Bronchial epithelial cell (primary cell): ENCODE measurements at regions not wholly inside any gene's neighbourhood (a gene's known extent, or its start where the extent isn't known, plus 50 kb on each side); places are given as distances from the start of the nearest gene placed in this dataset.

Experiments used
- DNase-seq: peaks from one replicate; pipeline ENCODE4 v3.0.0-alpha.2; 2010; ENCODE audit warnings: low read depth
- FAIRE-seq: peaks from 2 replicates; lab custom pipeline; 2011; peaks lifted over from hg19 to GRCh38; lab: Jason Lieb, UNC
- H3K27me3 ChIP-seq: 2 replicates; pipeline ENCODE4 v1.5.1; 2011; ENCODE audit warnings: low read length; ENCODE audit not compliant: control insufficient read depth, insufficient read depth
- H3K36me3 ChIP-seq: 2 replicates; pipeline ENCODE4 v1.5.1; 2011; ENCODE audit warnings: low read length; ENCODE audit not compliant: control insufficient read depth, insufficient read depth
- H3K4me3 ChIP-seq: 2 replicates; pipeline ENCODE4 v1.5.1; 2011; ENCODE audit warnings: mild to moderate bottlenecking, low read depth, low read length, control low read depth
- TF ChIP-seq, protein P1 (sequence below): IDR thresholded peaks from 2 replicates; pipeline ENCODE4 v1.5.1; 2011; ENCODE audit warnings: mild to moderate bottlenecking, moderate library complexity, low read length, control low read depth, inconsistent platforms; ENCODE audit not compliant: insufficient read depth, severe bottlenecking

- TF ChIP-seq, protein P1, sequence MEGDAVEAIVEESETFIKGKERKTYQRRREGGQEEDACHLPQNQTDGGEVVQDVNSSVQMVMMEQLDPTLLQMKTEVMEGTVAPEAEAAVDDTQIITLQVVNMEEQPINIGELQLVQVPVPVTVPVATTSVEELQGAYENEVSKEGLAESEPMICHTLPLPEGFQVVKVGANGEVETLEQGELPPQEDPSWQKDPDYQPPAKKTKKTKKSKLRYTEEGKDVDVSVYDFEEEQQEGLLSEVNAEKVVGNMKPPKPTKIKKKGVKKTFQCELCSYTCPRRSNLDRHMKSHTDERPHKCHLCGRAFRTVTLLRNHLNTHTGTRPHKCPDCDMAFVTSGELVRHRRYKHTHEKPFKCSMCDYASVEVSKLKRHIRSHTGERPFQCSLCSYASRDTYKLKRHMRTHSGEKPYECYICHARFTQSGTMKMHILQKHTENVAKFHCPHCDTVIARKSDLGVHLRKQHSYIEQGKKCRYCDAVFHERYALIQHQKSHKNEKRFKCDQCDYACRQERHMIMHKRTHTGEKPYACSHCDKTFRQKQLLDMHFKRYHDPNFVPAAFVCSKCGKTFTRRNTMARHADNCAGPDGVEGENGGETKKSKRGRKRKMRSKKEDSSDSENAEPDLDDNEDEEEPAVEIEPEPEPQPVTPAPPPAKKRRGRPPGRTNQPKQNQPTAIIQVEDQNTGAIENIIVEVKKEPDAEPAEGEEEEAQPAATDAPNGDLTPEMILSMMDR = no peak
- FAIRE-seq (no peak), DNase-seq (no peak)
- H3K36me3 ChIP-seq = no peaks in the 10 kb centered on the region
- no peak overlapping the region for H3K4me3 ChIP-seq
- no peaks in the 10 kb centered on the region for H3K27me3 ChIP-seq
Observed at GRCh38 chr4:156100651-156101050, 147.0 kb upstream of the CTSO start.

DNA sequence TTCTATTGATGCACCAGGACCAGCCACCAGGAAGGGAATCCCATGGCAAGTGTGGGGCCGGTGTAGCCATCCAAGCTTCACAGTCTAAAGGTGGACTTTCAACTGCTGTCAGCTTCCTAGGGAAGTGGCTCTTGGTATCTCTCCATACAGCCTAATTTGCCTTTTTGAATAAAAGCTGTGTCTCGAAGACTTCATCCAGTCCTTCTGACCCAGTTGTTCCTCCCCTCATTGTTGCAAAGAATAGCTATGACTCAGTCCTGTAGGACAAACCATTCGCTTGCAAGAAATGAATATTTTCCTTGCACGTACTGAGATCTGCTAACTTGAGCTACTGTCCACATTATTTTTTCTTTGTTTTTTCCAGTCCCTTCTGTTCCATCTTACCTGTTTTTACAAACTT, 145.1 kb upstream of the CTSO start:
- Histone ChIP-seq H3K4me3 (no peak overlapping the region), H3K36me3 (no peaks in the 10 kb centered on the region), H3K27me3 (no peaks in the 10 kb centered on the region)
- TF ChIP-seq, protein P1 = no peak
- FAIRE-seq = no peak
- DNase-seq = no peak

GRCh38 chr4:156085100-156085499, 131.4 kb upstream of the CTSO start:
- FAIRE-seq = no peak
- DNase-seq = no peak
- Histone ChIP-seq H3K36me3 (no peaks in the 10 kb centered on the region), H3K27me3 (no peaks in the 10 kb centered on the region), H3K4me3 (no peak overlapping the region)
- TF ChIP-seq, protein P1 = no peak

DNA sequence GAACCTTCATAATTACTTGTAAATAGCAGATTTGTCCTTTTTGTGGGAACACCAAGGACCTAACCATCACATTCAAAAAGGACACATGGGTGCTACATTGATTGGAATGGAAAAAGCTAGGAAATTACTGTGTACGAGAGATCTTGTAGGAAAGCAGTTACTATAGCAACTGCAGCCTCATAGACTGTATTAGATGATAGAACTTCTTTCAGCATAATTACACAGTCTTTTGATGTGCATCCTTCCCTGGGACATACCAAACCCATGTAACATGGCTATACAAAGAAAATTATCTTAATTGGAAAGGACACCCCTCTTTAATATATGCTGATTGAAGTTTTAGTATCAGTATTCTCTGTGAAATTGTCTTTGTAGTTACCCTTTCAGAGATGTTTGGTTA, 130.7 kb upstream of the CTSO start:
- FAIRE-seq = no peak
- Histone ChIP-seq H3K27me3 (no peaks in the 10 kb centered on the region), H3K4me3 (no peak overlapping the region)

GRCh38 chr4:156073976-156074375, 120.3 kb upstream of the CTSO start:
- TF ChIP-seq, protein P1 = no peak
- Histone ChIP-seq H3K27me3 (no peaks in the 10 kb centered on the region), H3K36me3 (no peaks in the 10 kb centered on the region), H3K4me3 (no peak overlapping the region)
- DNase-seq (no peak), FAIRE-seq (no peak)

More for the DNA sequence above, 130.7 kb upstream of the CTSO start:
- no peak for DNase-seq
- TF ChIP-seq, protein P1 = no peak
- no peaks in the 10 kb centered on the region for H3K36me3 ChIP-seq

DNA sequence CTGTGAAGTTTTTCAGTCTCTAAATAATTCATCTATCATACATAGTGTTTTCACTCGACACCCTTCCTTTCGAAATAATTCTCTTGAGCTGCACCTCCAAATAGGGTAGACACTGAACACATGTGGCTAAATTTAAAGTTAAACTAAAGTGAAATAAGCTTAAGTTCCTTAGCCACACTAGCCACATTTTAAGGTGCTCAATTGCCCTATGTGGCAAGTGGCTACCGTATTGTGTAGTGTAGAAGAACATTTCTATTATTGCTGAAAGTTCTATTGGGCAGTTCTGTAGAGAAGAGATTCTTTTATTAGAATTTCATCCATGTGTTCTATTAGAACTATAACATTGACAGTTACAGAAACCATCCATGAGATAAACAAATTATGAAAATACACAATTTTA, 107.0 kb upstream of the CTSO start:
- no peaks in the 10 kb centered on the region for H3K36me3 ChIP-seq
- no peak for DNase-seq
- FAIRE-seq = no peak
- H3K27me3 ChIP-seq = no peaks in the 10 kb centered on the region
- H3K4me3 ChIP-seq = no peak overlapping the region
- TF ChIP-seq, protein P1 = no peak
